Fibroblast of villous mesenchyme (primary cell): ENCODE measurements at regions not wholly inside any gene's neighbourhood (a gene's known extent, or its start where the extent isn't known, plus 50 kb on each side); places are given as distances from the start of the nearest gene placed in this dataset.
A peak's percentile ranks its signal among the peaks of the same experiment; 100 is the strongest.

Source experiments
- DNase-seq: peaks from one replicate; pipeline ENCODE4 v3.0.0-alpha.2; 2010; ENCODE audit warnings: low read depth
- H3K4me3 ChIP-seq: 2 replicates; pipeline ENCODE4 v1.5.1; 2011; ENCODE audit warnings: low read depth, mild to moderate bottlenecking, low read length
- CTCF ChIP-seq: IDR thresholded peaks from 2 replicates; pipeline ENCODE4 v1.5.1; 2012; ENCODE audit warnings: low read depth, mild to moderate bottlenecking, low read length; ENCODE audit not compliant: insufficient read depth

- H3K4me3 ChIP-seq, result no peak overlapping the region
- DNase-seq, result no peak
- no peak for TF ChIP-seq CTCF
Measured at GRCh38 chr4:38514465-38515146, 149.4 kb upstream of the KLF3 start.

- no peak overlapping the region for H3K4me3 ChIP-seq
- no peak for TF ChIP-seq CTCF
- DNase-seq, result no peak
Measured at GRCh38 chr4:38516190-38516589, 147.8 kb upstream of the KLF3 start.

GRCh38 chr4:38519666-38520065, 144.3 kb upstream of the KLF3 start:
- TF ChIP-seq CTCF, result no peak
- no peak for DNase-seq
- no peak overlapping the region for H3K4me3 ChIP-seq

- DNase-seq, result no peak
- H3K4me3 ChIP-seq, result no peak overlapping the region
- no peak for TF ChIP-seq CTCF
Measured at GRCh38 chr4:38523054-38523453, 140.9 kb upstream of the KLF3 start.

GRCh38 chr4:38523524-38524448, 140.2 kb upstream of the KLF3 start:
- TF ChIP-seq CTCF, result no peak
- peak; percentile 8 for DNase-seq
- H3K4me3 ChIP-seq, result no peak overlapping the region

GRCh38 chr4:38526412-38526811, 137.6 kb upstream of the KLF3 start:
- no peak for TF ChIP-seq CTCF
- H3K4me3 ChIP-seq, result no peak overlapping the region
- DNase-seq, result no peak
